Stimulated activated CD8-positive, alpha-beta memory T cell treated with anti-CD3 and anti-CD28 coated beads, Interleukin-12 subunit alpha, Interleukin-12 subunit beta, amount 100 ng/mL, for 4 hours (primary cell): ENCODE measurements at regions not wholly inside any gene's neighbourhood (a gene's known extent, or its start where the extent isn't known, plus 50 kb on each side); places are given as distances from the start of the nearest gene placed in this dataset.

ENCODE experiments used
- DNase-seq: peaks from one replicate; pipeline ENCODE4 v3.0.0-alpha.2; 2020; ENCODE audit warnings: low read depth

DNA sequence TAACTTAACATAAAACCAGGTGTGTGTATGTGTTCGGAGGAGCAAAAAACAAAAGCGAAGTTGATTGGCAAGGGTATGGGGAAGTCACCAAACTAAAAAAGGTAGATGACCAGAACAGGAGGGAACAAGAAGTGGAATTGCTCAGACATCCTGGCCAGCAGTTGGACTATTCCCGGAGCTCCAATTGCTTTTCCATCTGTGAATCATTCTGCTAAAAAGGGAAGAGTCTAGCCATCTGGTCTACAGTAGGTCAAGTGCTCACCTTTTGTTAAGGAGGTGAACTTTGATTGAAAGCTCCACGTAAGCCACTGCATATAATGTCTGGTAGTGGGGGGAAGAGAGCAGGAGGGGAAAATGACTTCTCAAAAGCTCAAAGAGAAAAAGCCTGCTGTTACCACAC lies 50.0 kb upstream of the BET1 start:
- no peak for DNase-seq

DNA sequence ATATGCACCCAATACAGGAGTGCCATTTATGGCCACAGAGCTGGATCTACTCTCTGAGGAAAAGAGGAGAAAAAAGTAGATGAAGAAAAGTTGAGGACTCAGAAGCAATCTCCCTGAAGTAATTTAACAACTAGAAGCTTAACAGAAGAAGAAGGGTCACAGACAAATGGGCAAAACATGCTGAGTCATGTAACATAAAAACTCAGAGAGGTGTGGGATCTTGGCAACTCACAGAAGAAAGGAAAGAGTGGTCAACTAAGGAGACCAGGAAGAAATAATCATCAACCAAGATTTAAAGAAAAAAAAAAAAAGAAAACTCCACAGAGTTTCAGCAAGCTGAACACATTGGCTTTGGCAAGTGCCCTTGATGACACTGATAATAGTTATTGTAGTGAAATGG lies 51.8 kb upstream of the BET1 start:
- DNase-seq = no peak

DNA sequence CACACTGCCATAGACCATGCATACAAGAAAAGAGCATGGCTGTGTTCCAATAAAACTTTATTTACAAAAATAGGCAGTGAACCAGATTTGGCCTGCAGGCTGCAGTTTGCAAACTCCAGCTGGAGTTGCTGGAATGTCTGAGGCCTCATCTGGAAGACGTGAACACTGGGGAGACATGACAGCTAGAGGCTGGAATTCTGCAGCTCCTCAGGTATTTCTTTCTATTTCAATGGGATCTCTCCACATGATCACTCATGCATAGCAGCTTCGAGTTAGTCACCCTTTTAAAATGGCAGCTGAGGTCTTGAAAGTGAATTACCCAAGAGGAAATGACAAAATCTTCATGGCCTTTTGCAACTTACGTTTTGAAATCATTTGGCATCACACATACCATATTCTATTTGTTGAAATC lies 52.6 kb upstream of the BET1 start:
- DNase-seq = no peak

DNA sequence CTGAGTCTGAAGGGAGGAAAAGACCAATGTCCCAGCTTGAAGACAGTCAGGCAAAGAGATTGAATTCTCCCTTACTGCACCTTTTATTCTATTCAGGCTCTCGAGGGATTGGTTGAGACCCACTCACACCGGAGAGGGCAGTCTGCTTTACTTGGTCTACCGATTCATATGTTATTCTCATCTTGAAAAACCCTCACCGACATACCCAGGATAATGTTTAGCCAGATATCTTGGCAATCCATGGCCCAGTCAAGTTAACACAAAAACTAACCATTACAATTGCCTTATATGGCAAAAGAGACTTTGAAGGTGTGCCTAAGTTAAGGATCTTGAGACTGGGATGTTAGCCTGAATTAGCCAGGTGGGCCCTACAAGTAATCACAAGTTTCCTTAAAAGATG lies 53.8 kb upstream of the BET1 start:
- no peak for DNase-seq

DNA sequence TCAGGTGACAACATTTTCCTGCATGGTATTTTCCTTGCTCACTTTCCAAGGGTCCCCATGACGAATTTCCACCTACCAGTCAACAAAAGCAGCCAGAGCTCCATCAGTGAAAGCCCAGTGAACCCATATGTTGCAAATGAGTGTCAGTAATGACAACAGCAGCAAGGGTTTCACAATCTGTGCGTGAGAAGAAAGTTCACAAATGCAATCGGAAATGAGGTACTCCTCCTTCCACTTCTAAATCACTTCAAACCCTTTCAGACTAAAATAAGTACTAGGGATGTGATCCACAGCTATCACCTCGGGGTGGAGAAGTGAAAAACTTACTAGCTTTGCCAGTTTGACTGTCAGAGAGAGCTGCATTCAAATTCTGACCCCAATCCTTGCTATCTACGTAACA lies 55.6 kb upstream of the BET1 start:
- DNase-seq = no peak

DNA sequence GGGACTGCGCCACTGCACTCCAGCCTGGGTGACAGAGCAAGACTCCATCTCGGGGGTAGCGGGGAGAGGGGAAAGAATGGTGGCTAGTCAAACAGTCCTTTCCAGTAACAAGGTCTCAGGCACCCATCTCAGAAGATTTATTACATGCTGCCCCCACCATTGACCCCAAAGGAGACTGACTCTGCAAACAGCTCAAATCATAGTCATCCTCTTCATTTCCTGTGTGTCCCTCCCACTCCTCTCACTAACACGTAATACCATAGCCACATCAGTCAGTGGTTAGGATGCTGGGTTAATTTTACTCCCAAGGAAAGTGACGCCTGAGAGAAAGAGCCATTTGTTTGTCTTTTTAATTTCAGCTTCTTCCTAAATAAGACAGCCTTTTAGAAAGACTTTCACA lies 56.6 kb upstream of the BET1 start:
- DNase-seq = no peak

DNA sequence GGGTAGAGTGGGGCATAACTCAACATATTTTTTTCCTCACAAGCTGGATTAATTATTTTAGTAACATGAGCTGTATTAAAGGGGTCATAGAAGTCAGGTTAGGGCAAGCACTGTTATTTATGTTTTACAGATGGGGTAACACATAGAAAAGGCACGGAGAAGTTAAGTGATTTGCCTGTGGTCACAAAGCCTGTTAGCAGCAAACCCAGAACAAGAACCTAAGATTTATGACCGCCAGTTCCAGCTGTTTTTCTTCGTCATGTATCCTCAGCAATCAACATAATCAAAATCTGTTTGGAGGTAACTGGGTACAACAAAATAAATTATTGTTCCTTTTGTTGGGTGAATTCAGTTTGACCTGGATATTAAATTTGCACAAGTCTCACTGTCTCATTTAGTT lies 57.2 kb upstream of the BET1 start:
- no peak for DNase-seq

DNA sequence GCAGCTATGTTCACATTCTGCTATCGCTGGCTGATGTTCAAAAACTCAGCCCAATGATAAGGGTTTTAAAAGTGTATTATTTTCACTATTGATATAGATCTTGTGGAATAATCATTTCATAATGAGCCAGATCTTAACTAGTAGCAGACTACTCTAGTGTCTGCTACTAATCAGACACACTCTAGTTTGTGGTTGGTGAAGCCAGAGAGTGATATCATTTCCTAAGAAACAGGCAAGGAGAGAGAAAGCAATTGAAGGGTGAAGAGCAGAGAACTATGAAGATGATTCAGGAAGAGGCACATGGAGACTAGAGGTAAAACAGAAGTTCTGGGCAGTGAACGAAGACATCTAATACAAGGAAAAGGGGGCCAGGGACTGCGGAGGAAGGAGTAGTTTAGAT lies 58.2 kb upstream of the BET1 start:
- no peak for DNase-seq

DNA sequence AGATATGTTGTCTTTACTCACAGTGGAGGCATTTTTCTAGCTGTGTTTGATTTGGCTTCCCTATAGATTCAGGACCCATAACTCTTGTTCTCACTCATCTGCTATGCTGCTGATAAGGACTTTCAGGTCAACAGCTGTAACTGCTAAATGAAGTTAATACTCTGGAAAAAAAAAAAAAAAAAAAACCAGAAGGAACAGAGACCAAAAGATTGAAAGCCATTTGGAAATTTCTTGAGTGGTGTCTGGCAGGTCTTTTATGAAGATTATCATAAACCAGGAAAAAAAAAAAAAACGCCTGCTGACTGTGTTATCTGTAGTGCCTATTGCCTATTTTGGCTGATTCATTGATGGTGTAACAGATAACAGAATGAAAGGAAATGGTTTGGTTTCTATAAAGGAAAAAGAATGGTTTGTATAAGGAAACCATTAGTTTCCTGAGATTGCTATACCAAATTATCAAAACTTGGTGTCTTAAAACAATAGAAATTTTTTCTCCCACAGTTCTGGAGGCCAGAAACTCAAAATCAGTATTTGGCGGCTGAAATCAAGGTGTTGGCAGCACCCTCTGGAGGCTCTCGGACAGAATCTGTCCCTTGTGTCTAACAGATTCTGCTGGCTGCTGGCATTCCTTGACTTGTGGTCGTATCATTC lies 60.5 kb upstream of the BET1 start:
- DNase-seq = no peak

DNA sequence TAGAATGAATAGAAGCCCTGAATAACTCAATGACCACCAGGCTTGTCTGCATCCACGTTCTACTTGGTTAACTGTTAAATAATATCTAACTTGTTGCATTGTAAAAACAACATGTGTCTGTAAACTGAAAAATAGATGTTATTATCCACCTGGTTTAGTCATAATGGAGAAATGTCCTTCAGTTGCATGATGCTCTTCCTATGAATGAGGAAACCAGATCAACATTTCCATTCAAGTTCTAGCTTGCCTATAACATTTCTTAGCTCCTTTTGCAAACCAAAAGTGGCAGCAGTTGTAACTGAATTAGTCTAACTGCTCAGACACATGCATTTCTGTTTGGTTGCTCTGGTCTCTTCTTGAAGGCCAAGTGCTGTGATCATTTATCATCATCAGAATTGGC lies 62.9 kb upstream of the BET1 start:
- no peak for DNase-seq

DNA sequence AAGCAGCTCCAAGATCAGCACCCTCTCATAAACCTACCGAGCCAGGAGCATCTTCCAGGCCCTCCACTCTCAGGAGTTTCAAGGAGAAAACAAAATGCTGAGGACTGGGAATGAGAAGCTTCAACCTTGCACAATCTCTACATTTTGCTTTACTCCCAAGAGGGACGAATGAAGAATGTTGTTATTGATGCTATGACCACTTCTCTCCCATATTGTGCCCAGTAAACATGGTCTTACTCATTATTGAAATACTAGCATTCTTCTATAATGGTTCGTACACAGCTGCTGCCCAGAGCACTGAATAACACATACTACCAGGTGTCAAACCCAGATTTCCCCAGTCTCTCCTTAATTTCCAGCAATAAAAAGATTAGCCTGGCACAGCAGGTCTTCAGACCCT lies 63.4 kb upstream of the BET1 start:
- no peak for DNase-seq

DNA sequence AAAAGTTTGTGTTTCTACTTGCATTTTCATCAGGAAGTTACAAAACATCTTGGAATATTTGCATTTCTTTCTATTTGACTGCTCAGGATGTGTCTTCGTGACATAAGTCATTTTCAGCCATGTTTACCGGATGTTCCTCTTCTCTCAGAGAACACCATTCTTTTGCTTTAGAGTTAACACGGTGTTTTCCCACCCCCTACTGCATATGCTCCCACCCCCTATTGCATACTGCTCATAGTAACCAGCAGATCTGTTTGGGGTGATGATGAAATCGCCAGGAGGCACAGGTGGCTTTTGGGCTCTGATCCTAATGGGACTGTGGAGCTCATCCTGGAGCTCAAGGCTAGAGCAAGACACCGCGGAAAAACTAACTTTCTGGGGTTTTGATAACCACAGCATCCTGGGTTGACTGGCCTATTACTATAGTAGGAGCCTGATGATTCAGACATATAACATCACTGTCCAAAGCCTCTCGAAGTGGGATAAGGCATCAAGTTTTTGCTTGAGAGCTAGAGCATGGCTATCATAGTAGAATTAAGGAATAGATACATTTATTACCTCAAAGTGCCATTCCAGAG lies 65.1 kb upstream of the BET1 start:
- DNase-seq = no peak

DNA sequence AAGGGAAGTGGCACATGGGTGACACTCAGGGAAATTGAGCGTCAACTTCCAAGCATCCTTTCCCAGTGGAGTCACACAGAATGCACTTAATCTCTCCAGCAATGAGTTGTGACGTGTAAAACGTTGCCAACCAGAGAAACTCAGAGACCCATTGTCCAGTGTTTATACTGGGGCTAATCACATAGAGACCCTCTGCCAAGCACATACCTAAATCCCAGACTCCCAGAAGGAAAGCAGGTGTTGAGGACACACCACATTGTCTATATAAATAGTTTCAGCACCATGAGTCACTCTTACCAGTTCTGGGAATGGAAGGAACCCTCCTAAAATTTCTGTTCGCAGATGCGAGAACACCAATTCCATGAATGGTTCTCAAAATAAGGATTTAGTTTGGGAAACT lies 76.4 kb upstream of the BET1 start:
- DNase-seq = no peak

DNA sequence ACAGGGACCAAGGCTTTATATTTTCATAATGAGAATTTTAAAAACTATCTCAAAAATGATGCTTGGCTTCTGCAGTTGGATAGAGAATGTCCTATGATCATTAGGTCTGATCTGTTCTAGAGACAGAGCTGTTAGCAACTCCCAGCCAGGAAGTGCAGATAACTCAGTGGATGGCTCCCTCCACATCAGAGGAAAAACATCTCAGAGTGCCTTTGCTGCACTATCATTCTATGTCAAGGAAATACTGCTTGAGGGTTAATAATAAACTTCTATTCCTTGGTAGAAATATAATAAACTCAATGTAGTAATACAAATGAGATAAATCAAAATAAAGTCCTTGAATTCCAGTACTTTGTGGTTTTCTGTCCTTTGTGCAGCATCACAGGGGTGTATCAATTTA lies 78.0 kb upstream of the BET1 start:
- no peak for DNase-seq

DNA sequence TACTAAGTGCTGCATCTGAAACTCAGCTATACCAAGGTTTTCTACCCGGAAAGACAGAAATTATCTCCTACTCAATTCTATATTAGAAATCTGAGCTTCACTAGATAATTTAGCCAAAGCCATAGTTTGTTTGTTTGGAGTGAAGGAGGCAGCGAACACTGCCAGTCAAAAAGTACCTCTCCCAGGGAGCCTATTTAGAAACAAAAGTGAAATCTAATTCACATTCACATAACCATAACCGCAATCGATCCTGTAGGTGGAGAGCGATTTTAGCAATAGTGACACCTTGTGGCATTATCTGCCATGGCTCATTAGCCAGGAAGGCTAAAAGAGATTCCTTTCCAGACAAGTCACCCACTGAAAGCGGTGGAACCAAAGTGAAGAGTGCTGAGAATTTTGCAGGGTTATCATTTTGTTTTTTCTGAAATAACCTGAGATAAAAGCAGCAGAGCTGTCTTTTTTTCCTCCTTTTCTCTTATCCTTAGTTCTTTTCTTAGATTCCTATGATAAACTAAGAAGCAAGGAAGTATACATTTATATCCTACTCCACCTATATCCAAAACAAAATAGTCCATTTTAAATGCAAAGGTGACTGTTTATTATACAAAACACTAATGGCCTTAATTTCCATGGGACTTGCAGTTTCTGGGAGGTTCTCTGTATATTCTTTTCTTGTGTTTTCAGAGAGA lies 83.7 kb upstream of the BET1 start:
- DNase-seq = peak; percentile 8

DNA sequence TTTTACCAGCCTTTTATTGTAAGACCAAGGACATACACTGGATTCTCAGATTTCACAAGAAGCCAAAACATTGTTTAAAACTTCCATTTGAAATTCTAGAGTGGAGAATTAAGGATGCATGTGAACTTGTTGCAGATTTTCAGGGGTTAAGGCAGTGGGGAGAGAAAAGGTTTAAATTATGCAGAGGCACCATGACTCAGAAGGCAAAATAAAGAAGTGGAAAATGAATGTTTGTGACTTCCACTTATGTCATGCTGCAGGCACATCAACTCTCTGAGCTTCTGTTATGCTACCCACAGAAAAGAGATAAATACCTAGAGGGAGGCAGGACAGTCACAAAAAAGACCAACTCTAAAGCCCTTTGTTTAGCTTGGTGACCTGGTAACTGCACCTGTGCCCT lies 84.4 kb upstream of the BET1 start:
- DNase-seq = no peak

DNA sequence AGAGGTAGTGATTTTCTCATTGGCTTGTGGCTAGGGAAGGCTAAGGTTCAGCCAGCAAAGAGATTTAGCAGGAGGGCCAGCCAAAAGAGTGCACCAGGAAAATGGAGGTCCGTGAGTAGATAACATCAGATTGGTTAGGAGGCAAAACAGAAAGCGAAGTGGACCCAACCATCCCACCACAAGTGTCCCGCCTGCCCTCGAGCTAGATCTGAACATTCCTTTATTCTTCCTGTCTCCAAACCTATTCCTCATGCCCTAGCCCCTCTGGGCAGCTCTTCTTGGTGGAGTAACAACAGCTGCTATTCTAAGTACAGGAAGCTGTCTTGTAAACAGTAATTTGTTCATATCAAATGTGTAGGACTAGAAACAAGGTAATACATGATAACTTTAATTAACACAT lies 85.7 kb upstream of the BET1 start:
- no peak for DNase-seq

DNA sequence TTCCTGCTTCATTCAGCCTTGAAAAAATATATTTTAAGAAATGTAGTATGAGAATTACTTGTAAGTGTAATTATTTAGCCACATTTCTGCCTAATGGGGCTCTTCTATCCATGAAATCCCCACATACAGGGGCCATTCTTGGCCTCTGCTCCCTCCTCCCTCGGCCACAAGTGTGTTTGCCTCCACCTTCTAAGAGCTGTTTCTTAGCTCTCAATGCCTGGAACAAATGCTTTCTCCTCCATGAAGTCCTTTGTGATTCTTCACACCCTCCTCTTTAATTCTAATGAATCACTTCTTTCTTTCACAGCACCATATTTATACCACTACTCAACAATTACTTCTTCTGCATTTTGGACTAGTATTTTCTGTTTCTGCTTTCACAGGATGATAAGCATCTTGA lies 88.8 kb upstream of the BET1 start:
- DNase-seq = no peak

DNA sequence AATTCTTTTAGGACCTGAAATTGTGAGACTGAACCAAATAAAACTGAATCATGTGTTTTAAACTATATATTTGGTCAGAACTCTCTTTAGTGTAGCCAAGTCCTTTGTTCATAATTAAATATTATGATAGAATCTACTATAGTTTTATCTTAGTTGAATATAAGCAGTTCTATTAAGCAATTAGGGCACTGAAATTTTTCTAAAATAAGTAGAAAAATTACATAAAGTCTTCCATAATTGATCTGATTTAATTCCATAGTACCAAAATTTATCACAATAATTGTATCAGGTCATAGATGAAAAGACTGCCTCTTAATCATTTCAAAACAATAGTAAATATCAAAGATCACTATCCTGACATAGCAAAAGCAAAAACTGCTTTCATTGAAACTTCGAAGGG lies 90.1 kb upstream of the BET1 start:
- no peak for DNase-seq

DNA sequence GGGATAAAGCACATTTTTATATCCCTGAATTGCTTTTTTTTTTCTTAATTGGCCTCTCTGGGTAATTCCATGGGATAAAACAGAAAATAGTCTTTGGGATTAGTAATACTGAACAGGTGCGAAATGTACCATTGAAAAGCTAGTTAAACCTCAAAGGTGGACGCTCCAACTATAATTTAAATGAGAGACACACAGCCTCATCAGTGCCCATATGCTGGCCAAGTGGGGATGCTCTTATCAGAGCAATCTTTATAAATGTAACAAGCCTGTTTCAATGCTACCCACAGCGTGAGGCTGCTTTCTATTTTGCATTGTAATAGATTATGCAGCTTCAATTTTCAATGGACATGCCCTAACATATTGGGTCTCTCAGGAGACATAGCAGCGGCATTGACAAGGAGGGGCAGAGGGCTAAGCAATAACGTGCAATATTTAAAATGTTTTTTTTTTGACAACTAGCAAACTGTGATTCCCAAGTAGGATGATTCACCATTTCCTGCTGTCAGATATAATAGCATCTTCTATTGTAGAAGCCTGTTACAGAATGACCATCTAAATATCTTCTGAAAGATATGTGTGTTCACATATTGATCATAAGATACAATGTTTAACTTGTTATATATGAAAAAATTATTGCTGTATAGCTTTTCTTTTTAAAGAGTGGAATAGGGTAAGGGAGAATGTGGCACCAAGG lies 91.3 kb upstream of the BET1 start:
- DNase-seq = no peak

DNA sequence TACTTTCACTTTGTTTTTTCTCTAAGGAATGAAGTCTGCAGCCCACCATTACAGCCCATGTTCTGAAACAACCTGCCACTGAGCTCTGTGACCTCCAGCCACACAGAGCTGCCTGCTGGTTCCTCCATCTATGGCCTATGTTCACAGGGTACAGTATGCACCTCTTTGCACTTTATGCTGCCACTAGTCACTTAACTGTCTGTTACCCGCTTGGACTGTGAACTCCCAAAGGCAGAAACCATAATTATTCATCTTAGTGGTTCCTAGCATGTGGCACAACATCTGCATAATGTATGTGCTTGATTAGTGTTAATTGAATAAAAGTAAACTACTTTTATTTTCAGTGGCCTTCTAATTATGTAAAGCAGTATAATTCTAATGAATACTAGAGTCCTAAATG lies 95.5 kb upstream of the BET1 start:
- DNase-seq = no peak

DNA sequence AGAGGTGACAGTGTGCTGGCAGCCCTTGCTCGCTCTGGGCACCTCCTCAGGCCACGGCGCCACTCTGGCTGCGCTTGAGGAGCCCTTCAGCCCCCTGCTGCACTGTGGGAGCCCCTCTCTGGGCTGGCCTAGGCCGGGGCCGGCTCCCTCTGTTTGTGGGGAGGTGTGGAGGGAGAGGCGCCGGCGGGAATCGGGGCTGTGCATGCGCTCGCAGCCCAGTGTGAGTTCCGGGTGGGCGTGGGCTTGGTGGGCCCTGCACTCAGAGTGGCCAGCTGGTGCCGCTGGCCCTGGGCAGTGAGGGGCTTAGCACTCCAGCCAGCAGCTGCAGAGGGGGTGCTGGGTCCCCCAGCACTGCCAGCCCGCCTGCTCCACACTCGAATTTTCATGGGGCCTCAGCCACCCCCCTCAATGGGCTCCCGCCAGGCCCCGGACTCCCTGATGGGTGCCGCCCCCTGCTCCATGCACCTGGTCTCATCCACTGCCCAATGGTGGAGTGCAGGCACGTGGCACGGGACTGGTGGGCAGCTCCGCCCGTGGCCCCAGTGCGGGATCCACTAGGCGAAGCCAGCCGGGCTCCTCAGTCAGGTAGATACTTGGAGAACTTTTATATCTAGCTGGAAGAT lies 96.7 kb upstream of the BET1 start:
- no peak for DNase-seq

DNA sequence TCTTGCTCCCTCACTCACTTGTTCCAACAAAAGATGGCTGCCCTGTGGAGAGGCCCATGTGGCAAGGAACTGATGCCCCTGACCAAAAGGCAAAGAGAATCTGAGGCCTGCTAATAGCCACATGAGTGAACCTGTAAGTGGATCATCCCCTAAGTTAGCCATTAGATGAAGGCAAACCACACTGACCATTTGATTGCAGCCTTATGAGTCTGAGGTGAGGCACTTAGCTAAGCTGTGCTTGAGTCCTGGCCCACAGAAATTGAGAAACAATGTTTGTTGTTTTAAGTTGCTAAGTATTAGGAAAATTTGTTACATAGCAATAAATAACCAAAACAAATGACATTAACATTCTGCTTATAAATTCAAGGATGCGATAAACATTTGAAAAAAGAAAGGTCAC lies 100.1 kb upstream of the BET1 start:
- no peak for DNase-seq
